CD4-positive, alpha-beta T cell treated with Interferon gamma for 1 hour (primary cell): ENCODE measurements at regions not wholly inside any gene's neighbourhood (a gene's known extent, or its start where the extent isn't known, plus 50 kb on each side); places are given as distances from the start of the nearest gene placed in this dataset.
"Not testable (repeated sequence)": the region's sequence is repeated elsewhere in the genome, so short reads cannot be mapped to it uniquely, and the experiment has no call there.

Experiments
- DNase-seq: peaks from one replicate; pipeline ENCODE4 v3.0.0-alpha.2; 2020

DNA sequence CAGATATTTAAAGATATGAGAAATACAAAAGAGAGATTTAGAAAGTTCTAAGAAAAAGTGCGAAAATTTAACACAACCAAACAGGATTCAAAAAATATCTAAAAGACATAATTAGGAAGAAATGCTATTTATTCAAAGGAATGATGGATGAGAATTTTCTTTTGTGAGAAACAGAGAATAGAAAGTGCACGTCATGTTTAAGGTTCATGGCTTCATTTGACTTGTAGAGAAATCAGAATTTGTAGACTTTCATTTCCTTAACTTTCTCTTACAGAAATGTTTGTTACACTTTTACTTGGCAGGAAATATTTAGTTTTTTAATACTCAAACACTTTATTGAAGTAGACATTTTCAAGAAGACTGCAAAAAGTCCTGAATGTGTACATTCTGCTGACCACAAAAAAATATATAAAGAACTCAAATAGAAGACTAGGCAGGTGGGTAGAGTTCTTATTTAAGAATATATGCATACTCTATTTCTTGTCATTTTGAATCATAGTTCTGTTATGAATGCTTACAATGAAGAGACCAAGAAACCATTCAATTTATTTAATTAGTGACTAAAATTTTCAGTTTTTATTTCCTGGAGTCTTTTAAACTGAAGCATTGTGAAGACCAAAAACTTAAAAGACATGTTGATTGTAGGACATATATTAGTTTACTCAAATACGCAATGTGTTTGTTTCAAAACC is 710.5 kb upstream of the HS3ST5 start:
- no peak for DNase-seq

- no peak for DNase-seq
These were observed 673.8 kb upstream of the HS3ST5 start for GRCh38 chr6:115016593-115016992.

DNA sequence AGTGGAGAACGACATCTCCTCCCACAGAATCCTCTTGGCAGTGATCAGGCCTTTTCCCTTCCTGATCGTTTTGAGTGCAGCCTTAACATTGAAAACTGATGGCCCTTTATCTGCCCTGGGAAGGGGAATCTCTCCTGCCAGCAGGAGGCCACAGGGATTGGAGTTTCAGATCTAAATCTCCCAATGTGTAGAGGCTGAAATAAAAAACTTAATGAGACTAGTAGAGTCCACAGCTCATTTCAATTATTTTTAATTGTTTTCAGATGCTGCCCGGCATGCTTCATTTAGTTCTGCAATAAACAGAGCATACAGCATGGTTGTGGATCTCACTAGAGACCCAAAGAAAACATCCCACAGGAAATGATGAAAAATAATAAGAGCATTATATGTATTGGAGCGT is 662.2 kb upstream of the HS3ST5 start:
- DNase-seq = no peak

- no peak for DNase-seq
These were observed 661.4 kb upstream of the HS3ST5 start for GRCh38 chr6:115004204-115004603.

DNA sequence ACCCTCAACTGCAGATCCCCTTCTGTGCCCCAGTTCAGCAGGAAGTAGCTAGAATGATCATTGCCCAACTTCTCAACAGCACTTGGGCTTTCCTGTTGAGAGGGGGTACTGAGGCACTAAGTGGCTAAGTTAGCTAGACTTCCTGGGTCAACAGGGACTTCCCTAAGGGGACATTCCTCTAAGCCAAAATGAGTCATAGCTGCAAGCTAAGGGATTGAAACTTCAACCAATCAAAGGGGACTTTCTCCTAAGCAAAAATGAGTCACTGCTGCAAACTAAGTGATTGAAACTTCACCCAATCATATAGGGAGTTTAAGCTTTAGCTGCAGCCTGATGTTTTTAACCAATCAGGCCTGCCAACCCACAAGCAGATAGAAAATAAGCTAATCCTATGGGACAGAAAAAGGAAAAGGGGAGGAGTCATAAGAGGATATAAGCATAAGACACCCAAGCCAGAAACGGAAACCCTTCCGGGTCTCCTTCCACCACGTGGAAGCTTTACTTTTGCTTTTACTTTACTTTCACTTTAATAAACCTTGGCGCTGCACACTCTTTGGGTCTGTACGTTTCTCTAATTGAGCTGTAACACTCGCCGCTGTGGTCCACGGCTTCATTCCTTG is 659.0 kb upstream of the HS3ST5 start:
- DNase-seq = no peak

- DNase-seq = no peak
These were observed 657.9 kb upstream of the HS3ST5 start for GRCh38 chr6:115000736-115001135.

DNA sequence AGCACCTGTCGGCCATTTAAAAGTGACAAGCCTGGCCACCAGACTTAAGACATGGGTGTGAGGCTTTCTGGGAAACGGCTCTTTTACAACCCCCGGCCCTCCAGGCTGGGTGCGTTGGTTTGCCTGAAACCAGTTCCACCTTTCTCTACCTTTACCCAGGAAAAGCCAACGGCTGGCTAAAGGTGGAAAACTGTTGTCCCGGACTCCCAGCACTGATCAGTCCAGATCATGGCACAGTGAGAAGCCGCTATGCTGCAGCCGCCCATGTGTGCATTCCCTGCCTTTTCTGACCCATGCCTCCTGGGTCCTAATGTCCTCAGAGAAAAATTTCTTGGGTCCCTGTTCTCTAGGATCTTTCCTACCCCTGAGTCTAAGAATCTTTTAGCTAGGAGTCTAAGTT is 655.7 kb upstream of the HS3ST5 start:
- no peak for DNase-seq

- peak; percentile 6 for DNase-seq
These were observed 655.0 kb upstream of the HS3ST5 start for GRCh38 chr6:114997813-114998292.

GRCh38 chr6:114995526-114995925 is 652.7 kb upstream of the HS3ST5 start:
- no peak for DNase-seq

DNA sequence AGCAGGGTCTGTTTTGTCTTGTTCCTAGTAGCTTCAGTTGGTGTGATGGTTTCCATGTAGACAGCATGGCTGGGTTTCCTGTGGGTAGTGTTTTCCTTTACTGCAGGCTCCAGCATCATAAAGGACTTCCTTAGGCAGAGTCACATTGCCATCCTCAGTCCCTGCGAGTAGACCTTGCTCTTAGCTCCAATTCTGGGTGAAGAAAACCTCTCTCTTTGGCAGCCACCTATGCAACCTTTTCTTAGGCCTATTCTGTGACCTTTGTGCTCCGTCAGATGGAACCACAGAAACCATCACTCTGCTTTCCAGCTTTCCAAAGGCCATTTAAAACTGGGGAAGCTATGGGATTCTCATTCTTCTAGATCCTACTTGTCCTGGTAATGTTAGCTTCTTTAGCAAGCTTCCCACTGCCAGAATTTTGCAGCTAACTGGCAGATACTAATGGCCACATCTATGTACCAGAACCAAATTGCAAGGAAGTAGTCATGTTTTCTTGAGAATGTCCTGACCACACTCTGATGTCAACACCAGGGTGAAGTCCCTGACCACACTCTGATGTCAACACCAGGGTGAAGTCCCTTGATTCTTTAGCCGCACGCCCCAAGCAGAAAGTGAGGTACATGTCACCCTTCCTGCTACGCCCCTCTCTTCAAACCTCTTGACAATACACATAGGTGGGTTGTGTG is 646.6 kb upstream of the HS3ST5 start:
- DNase-seq = peak; percentile 16

DNA sequence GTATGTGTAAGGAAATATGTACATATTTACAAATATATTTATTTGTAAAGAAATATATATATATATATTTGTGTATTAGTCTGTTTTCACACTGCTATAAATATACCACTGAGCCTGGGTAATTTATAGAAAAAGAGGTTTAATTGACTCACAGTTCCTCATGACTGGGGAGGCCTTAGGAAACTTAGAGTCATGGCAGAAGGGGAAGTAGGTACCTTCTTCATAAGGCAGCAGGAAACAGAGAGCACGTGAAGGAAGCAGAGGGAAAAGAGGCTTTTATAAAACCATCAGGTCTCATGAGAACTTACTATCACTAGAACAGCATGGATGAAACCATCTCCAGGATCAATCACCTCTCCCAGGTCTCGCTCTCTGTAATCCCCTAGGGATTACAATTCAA is 644.5 kb upstream of the HS3ST5 start:
- DNase-seq = no peak

DNA sequence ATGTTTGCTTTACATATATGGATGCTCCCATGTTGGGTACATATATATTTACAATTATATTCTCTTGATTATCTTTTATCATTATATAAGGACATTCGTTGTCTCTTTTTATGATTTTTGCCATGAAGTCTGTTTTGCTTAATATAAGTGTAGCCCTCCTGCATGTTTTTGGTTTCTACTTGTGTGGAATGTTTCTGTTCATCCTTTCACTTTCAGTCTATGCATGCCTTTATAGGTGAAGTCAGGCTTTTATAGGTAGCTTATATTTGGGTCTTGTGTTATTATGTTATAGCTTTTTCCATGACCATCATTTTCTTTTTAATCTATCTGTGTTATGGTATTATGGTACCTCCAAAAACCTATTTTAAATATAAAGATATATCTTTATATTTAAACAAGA is 612.5 kb upstream of the HS3ST5 start:
- no peak for DNase-seq

GRCh38 chr6:114952229-114952628 is 609.4 kb upstream of the HS3ST5 start:
- DNase-seq = no peak

GRCh38 chr6:114945392-114945791 is 602.6 kb upstream of the HS3ST5 start:
- no peak for DNase-seq

GRCh38 chr6:114941078-114941477 is 598.3 kb upstream of the HS3ST5 start:
- no peak for DNase-seq

DNA sequence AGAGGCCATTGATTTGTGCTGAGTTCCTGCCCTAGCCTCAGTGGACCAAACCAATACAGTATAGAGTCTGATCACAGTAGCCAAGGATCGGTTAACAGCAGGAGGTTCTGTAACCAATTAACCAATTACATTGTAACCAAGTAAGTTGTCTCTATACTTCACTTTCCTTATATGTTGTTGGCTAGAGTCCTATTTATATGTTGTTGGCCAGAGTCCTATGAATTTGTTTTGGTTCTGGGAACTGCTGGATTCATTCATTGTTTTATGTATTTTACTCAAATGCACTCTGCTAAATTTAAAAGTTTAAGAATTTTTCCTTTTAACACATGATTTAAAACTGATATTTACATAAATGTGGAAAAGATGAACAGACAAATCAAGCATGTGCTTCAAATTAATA is 597.4 kb upstream of the HS3ST5 start:
- DNase-seq = no peak

- DNase-seq = no peak
These were observed 596.8 kb upstream of the HS3ST5 start for GRCh38 chr6:114939630-114940029.

DNA sequence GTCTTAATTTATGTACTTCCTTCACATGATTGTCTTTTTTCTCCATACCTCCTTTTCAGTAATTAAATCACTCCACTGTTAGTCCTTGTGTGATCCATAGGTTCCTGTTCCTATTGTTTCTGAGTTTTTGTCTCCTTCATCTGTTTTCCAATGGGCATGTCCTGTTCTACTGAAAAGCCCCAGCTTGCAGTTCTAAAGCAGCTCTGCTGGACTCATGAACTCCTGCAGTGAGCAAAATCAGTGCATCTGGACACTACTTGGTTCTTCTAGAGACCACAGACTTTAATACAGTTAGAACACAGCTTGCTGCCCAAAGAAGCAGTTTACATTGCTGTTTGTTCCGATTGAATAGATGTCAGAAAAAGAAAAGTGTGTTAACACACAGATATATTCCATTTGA is 593.3 kb upstream of the HS3ST5 start:
- no peak for DNase-seq

DNA sequence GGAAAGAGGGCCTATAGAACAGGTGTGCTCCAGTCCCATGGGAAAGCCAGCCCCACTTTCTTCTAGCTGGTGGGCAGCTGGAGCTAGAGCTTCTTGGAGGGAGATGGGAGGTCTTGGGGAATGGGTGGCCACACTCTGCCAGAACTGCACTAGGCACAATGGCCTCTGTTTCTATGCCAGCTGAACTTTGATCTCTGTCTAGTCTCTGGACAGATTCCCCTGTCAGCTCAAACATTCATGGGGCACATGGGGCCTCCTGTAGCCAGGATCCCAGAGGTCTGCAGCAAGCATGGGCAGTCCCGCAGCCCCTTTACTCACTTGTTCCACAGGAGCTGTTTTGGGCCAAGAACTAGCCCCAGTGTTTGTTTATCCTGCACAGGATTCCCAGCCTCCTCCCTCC is 591.3 kb upstream of the HS3ST5 start:
- no peak for DNase-seq

GRCh38 chr6:114928731-114929130 is 585.9 kb upstream of the HS3ST5 start:
- DNase-seq = not testable (repeated sequence)

GRCh38 chr6:114906096-114906495 is 563.3 kb upstream of the HS3ST5 start:
- DNase-seq = no peak

DNA sequence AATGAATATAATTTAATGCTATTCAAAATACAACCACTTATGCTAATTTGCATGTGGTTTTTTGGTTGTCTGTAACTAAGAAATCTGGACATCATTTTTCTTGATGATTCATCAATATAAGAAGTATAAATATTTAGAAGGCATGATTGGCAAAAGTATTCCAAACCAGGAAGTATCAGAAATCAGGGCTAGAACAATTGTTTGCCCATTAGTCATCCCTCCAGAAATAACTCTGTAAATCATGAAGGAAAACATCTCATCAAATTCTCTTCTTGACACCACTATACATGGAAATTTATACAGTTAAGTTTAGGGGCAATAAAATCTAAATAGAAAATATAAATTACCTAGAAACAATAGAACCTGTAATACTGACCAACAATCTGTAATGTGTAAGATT is 554.7 kb upstream of the HS3ST5 start:
- no peak for DNase-seq

DNA sequence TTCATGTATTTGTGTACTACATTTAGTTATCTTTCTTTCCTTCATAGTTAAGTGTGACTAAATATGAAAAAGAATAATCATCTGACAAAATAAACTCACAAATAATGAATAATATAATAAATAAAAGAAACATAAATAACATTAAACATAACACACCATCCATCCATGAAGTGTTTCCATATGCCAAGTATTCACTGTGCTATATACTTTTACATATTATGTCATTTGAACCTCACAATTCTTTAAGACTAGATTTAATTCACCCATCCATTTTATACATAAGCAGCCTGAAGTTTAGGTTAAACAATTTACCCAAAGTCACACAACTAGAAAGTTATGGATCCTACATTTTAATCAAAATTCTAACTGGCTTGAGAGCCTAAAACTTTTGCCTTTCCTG is 549.4 kb upstream of the HS3ST5 start:
- no peak for DNase-seq

DNA sequence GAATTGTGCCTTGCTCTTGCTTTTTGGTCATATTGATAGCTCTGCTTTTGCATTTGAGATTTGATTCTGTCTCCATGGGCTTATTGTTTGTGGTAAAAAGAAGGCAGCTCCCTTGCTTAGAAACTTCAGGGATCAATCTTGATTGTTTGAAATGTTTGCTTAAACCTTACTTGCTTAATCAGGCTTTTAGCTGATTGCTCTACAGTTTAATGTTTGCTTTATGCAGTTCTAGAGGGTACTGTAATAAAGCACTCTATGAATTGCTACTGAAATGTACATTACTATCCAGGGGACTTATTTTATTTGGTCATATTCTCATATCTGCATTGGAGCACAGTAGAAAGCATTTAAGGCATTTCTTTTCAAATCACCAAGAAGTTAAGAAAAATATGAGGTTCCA is 545.4 kb upstream of the HS3ST5 start:
- DNase-seq = no peak
